GM12892 (cell line): ENCODE measurements at regions not wholly inside any gene's neighbourhood (a gene's known extent, or its start where the extent isn't known, plus 50 kb on each side); places are given as distances from the start of the nearest gene placed in this dataset.

ENCODE experiments used
- POLR2A ChIP-seq: IDR thresholded peaks from 2 replicates; pipeline ENCODE4 v1.6.1; 2011; ENCODE audit warnings: low read depth, low read length, control low read depth
- TAF1 ChIP-seq: IDR thresholded peaks from 2 replicates; pipeline ENCODE4 v1.6.1; 2011; ENCODE audit warnings: low read depth, mild to moderate bottlenecking, control low read depth, low read length, borderline replicate concordance

GRCh38 chr10:131640045-131640644, 260.7 kb upstream of the PPP2R2D start:
- no peak for TF ChIP-seq POLR2A
- TF ChIP-seq TAF1, result no peak
